GM21390 (cell line): ENCODE measurements at regions not wholly inside any gene's neighbourhood (a gene's known extent, or its start where the extent isn't known, plus 50 kb on each side); places are given as distances from the start of the nearest gene placed in this dataset.

ENCODE experiments used
- ATAC-seq: cut with Tn5 transposase; IDR thresholded peaks from one replicate; pipeline ENCODE4 v1.9.1; 2021; ENCODE audit not compliant: unreplicated experiment

DNA sequence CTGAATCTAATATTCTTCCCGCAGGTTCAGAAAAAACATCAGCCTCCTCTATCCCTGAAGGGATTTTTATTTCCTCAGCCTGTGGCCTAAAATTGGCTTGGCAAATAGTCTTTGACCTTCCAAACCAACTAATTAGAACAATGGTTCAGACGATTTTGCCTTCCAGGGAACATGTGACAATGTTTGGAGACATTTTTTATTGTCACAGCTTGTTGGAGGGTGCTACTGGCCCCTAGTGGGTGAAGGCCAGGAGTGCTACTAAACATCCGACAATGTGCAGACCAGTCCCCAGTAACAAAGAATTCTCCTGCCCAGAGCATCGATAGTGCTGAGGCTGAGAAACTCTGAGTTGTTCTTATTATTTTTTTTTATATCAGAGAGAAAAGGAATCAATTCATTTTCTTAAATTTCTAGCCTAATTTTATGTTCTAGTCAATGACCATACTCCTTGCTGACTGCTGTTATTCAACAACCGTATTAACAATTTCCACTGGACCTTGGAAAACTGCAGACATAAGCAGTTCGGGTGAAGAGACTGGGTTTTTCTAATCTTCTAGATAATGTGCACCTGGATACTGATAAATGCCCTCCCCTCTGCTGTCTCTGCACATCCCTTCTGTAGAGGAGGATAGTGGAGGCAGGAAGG is 280.7 kb downstream of the LMX1A start:
- ATAC-seq = no peak

DNA sequence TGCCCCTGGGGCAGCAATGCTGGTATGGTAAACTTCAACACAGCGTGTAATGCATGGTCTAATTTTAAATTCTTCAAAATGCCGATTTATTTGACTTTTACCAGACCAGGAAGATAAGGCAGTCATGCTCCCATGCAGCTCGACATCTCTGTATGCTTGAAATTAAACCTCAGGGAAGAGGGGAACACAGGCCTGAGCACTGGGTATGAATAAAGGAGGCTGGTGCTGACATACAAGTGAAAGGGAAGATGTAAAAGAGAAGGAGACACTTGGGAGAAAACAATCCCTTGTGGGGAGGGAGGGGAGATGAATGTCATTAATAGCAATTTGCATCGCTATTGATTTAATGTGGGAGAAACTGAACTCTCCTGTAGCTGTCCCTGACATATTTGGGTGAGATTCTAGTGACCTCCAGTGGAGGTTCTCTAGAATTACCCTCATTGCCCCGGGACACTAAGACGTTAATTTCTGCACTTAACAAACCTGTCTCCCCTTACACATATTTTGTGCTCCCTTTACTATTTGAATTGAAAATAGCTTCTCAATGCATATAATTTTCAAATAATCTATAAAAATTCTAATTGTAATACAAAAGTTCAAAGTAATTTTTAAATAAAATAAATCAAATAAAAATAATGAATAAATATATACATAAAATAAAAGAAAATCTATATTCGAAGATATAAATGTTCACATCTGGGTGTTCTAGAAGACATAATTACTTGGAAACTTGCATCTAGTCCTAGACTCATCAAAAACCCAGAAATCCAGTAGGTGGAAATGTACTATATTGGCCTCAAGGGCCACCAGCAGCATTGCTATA is 283.1 kb downstream of the LMX1A start:
- no peak for ATAC-seq

DNA sequence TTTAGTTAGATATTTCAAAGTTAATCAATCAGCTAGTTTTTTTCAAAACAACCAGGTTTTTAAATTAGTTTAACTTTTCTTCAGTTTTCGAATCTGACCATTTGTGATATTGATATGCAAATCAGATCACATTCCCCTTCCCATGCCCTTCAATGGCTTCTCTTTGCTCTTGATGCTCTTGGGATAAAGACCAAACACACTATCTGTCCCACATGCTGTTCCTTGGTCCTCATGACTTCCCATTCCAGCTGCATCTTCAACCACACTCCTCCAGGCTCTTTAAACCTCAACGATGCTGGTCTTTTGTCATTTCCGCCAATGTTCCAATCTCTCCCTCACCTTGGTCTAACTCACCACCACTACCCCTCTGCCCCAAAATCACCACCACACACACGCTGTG is 285.8 kb downstream of the LMX1A start:
- no peak for ATAC-seq

DNA sequence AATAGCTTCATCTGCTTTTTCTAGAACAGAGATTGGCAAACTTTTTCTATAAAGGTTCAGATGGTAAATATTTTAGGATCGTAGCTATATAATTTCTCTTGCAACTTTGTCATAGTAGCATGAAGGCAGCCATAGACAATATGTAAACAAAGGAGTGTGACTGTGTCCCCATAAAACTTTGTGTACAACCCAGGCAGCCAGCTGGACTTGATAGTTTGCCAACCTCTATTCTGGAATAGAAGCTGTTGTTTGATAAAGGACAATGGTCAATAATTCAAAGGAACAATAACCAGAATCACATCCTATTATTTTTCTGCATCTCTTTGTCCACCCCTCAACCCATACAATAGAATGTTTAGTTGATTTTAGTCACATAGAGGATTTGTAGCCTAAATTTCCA is 286.7 kb downstream of the LMX1A start:
- no peak for ATAC-seq

DNA sequence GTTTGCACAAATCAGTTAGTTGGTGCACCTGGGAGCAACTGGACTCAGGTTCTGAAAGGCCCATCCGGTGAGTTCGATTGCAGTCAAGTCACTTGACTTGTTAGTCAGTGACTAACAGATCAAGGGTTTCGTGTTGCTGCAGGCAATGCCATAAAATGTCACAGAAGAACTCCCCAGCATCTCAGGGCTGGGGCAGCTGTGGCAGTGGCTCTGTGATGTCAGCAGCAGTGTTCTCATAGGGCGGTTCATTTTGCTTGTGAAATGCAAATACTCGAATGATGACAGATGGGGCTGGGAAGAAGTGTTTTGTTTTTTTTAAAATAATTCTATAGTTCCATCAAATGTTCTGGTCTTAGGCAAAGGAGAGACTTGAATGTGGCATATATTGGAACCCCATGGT is 287.8 kb downstream of the LMX1A start:
- no peak for ATAC-seq

DNA sequence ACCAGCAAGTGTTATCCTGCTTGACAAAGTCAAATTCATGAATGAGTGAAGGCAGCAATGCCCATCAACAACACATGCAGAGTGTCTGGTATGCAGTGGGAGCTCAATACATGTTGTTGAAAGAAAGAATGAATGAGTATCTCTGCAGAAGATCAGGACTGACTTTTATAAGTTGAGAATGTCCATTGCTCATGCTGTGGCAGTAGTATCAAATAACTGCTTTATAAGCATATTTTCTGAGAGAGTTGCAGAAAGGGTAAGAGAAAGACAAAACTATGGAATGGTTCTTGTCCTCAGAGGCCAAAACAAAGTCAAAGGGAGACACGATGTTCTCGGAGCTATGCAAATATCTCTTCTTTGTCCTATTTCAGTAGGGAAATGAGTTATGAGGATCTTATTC is 288.7 kb downstream of the LMX1A start:
- ATAC-seq = no peak

DNA sequence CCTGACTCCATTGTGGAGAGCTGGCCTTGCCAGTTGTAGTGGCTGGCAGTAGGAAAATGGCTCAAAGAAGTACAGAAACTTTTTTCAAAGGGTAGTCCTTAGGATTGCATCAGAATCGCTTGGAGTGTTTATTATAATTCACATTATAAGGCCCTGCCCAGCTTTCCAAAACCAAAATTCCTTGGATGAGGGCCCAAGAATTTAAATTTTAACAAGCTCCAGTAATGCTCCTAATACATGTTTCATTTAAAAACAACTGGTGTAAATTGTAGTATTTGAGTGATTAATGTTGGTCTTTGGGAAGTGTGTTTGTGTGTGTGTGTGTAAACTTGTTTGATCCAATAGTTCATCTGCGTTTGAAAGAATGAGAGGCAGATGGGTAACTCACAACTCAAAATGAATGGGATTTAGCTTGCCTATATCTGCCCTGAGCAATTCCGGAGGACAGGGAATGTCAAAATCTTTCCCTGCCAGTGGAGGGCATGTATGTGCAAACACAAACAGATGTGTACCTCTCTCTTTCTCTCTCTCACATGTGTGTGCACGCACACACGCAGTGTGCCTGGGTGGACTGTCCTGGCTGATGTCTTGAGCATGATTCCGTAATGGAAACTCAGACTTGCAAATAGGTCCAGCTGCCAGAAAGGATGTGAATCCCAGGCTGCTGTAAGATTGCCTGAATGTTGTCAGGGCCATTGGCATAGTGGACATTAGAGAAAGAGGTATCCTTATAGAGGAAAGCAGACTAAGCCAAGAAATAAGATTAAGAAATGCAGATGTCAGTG is 293.1 kb downstream of the LMX1A start:
- ATAC-seq = no peak

DNA sequence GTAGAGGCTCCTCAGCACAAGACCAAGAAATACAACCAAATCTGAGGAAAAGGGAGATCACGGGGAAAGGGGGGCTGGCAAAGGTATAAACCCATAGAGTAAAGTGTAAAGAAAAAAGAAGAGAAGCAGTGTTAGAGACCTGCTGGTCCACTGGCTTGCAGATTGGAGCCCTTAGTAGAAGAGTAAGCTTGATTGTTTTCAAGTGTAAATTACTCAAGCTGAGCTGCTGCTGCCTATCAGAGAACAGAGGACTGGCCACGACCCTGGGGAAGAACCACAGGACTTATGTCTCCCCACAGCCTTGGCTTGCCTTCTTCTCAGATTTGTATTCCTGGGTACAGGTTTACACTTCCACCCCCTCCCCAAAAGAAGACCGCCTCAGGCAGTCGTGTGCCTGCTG is 294.2 kb downstream of the LMX1A start:
- ATAC-seq = no peak

DNA sequence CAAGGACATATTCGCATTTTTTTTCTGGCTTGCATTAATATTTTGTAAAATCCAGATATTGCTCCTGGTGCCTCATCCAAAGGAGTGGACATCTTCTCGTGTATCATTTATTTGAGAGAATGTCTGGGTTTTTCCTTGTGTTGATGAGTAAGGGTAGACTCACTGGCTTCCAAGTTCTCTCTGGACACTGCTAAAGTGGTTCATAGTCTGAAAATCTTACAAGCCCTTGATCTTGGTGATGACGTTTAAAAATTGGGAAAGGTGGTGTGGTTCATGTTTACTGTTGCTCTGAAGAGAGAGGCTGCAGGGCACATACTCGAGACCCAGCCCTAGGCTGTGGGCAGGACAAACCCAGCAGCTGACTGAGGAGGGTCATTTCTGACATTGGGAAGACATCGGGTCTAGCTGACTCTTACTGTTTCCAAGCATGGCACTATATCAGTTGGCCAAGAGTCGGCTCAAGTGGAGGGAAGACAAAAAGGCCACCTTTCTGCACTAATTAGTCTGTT is 296.2 kb downstream of the LMX1A start:
- ATAC-seq = no peak

DNA sequence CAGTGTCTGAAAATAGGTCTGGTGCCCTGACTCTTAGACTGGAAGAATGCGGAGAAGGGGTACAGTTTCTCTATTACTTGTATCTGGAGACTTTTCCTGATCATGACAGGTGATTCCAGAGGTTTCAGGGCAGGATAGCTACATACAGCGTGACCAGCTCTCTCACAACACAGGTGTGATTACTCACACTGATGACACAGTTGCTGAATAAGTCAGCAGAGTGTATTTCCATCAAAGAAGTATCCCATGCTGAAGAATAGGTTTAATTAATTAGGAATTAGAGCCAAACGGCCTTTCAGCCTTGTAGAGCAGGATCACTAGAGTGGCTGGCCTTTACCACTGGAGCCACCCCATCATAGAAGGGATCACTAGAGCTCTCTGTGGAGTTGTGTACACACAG is 298.6 kb downstream of the LMX1A start:
- ATAC-seq = no peak

DNA sequence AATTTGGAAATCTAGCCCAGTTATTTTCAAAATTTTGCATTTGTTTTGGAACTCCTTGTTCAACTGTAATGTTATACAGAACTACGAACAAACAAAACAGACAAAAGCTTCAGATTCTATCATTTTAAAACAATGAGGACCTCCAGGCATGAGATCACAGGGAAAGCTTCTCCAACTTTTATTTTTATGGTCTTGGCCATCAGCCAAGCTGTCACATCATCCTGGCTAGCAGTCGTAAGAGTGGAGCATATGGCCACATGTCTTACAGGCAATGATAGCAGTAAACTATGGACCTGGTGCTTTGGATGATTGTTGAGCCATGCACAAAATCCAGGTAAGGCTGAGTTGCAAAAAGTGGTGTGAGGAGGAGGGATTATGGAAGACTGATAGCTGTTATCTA is 299.6 kb downstream of the LMX1A start:
- no peak for ATAC-seq

DNA sequence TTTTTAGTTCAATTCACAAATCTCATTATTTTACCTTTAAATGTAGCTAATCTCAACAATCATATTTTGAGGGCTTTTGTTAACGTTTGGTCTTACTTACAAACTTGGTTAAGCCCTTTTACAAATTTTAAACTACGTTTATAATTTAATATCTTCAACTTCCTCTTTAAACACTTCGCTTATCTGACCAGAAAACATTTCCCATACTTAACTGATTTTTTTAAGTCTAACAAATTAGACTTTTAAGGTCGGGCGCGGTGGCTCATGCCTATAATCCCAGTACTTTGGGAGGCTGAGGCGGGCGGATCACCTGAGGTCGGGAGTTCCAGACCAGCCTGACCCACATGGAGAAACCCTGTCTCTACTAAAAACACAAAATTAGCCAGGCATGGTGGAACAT is 300.9 kb downstream of the LMX1A start:
- no peak for ATAC-seq

DNA sequence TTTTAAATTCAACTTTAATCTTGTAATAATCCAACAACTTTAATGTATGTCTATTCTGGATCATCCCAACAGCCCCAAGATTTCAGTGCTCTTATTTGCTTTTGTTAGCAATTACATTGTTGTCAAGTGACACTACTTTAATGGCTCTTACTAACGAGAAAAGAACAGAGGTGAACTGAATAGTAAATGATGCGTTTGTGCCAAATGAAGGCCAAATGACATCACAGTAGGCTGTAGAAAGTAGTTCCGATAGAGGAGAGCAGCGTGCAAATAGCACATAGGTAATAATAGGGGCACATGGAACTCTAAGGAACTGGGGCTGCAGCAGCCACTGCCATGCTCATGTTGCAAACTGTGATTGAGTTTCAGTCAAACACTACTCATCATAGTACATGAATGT is 301.9 kb downstream of the LMX1A start:
- no peak for ATAC-seq

DNA sequence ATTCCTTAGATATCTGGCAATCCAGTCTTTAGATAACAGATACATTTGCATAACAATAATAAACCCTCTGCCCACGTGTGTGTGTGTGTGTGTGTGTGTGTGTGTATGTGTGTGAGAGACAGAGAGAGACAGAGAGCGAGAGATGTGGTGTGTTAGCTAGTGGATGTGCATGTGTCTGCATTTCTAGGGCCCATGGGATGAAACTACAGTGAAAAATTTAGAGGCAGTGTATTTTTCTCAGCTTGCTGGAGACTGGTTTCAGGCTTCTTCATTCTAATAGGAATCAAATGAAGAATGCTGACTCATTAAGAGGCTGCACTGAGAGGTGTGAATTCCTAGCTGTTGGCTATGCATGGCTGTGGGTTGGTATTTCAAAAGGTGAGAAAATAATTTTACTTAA is 303.2 kb downstream of the LMX1A start:
- no peak for ATAC-seq

DNA sequence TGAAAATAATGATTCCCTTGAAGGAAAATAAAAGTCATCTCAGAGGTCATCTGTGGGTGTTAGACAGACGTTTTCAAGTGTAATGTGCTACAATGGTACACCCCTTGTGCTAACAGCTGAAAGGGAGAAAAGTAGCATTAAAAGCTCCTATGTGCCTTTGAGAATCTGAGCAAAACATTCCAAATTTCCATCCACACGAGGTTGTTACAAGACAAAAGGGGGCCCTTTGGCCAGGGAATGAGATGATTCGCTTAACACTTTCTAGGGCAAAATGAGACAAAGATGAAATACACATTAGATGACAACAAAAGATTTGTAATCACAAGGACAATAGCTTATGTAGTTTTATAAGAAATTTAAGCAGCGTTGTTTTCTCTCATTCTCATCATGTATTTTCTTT is 303.6 kb downstream of the LMX1A start:
- ATAC-seq = no peak

DNA sequence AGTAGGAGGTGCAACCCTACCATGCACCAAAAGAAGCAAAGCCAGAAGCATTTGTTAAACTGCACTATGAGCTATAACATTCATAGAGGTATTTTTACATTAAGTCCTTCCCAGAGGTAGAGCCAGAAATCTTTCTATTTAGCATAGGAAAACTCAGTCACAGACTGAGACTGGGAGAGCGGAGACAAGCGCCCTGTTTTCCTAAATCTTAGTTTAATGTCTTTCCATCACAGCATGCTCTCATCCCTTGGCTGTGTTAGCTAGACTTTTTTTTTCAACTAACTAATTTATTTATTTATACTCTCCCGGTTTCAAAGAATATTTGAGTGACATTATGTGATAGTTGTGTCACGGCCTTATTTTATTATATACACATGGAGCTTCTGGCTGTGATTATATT is 304.1 kb downstream of the LMX1A start:
- no peak for ATAC-seq

DNA sequence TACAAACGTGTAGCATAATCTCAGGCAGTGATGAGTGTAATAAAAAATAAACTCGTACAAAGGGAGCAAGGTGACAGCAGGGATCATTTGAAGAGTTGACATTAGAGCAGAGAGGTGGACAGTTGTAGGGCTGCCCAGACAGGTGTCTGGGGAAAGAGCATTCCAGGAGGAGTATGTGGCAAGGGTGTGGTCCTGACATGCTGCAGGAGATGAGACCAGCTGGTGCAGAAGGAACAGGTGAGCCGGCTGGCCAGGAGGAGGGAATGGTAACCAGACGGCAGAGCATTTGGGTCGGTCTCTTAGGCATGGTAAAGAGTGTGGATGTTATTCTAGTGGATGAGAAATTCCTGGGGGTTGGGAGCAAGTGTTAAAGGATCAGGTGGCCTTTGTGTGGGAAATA is 306.3 kb downstream of the LMX1A start:
- no peak for ATAC-seq

DNA sequence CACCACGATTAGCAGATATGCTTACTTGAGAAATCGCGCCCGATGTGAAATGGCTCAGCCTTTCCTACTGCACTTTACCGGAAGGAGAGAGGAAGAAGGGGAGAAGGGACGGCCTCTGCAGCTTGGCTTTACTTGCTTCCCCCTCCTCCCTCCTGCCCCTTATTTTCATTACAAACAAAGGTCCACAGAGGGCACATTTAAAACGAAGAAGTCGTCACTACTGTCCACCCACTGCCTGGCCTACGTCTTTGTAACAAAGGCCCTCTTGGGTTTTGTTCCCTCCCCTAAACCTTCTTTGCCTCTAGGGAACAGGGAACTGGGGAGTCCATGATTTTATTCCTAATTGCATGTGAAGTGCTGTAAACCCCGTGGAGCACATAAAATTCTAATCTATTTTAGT is 308.5 kb downstream of the LMX1A start:
- no peak for ATAC-seq

DNA sequence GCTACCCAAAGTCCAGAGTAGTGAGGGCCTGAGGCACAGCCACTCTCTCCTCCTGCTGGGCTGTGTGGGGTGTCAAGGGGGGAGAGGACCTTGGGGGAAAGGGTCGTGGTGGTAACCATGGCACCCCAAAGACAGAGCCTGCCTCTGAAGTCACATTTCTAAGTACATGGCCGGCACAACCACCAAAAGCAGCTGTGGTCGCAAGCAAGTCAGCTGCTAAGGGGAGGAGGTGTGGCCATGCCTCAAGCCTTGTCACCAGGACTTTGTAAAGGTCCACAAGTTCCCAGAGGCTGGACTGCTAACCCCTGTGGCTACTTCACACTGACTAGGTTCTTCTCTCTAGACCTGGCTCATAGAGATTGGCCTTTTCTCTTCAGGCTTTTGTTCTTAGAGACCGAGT is 310.6 kb downstream of the LMX1A start:
- no peak for ATAC-seq

DNA sequence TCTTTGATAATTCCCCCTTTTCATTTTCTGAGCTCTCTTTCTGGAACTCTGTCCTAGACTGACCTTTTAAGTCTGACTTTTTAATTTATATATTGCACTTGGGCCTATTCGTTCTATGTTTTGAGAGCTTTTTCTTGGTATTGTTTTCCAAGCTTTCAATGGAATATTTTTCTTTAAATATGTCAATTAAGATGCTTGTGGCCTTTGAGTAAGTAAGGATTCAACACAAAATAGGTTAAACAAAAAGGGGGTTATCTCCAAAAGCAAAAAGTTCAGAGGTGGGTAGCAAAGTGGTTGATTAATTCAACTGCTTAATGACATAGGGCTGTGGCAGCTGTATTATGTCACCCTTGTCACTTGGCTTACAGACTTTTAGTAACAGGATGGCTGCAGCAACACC is 315.9 kb downstream of the LMX1A start:
- ATAC-seq = no peak

DNA sequence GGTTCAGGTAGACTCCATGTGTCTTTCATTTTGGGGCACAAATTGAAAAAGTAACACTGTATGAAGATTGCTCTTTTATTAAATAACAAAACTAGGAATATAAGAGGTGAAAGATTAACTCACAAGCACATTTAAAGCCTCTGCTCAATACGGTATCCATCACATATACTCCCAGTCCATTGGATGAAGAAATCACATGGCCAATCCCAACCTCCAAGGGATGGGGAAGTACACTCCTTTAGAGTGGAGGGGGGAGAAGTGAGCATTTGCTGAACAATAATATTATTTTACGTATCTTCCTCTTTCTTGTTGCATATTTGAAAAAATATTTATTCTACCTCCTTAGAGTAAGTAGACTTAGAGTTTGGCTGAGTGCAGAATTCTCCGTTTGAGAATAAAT is 316.5 kb downstream of the LMX1A start:
- ATAC-seq = no peak

DNA sequence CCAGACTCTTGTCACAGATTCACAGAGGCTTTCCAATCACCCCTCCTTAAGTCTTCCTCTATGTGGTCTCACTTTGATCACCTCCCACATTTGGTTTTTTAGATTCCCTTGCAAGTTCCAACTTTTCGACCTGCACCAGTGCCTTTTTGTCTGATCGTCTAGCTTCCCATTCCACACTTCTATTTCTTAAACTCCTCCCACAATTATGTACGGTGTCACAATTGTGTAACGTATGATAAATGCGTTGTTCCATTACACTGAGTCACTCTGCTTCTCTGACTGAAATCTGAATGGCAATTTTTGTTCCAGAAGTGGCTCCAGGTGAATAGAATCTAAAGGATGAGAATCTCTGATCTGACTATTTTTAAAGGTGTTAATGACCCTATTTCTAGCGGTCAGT is 320.1 kb downstream of the LMX1A start:
- ATAC-seq = no peak
